Dendritic cell treated with granulocyte-macrophage colony-stimulating factor and Interleukin-4, amounts not matched to agents 40 ng/mL and 50 ng/mL, for 4 days (primary cell): ENCODE measurements at regions not wholly inside any gene's neighbourhood (a gene's known extent, or its start where the extent isn't known, plus 50 kb on each side); places are given as distances from the start of the nearest gene placed in this dataset.

Source experiments
- H3K27ac Mint-ChIP-seq: one replicate; pipeline ENCODE4 v1.8.0; 2022; ENCODE audit warnings: mild to moderate bottlenecking, mixed read lengths
- H3K27me3 Mint-ChIP-seq: one replicate; pipeline ENCODE4 v1.8.0; 2022; ENCODE audit warnings: mild to moderate bottlenecking, mixed read lengths
- H3K36me3 Mint-ChIP-seq: one replicate; pipeline ENCODE4 v1.8.0; 2022; ENCODE audit warnings: low read depth, mixed read lengths
- H3K4me1 Mint-ChIP-seq: one replicate; pipeline ENCODE4 v1.8.0; 2022; ENCODE audit warnings: low read depth, mixed read lengths
- H3K4me3 Mint-ChIP-seq: one replicate; pipeline ENCODE4 v1.8.0; 2022; ENCODE audit warnings: mild to moderate bottlenecking, moderate library complexity, mixed read lengths
- H3K9me3 Mint-ChIP-seq: one replicate; pipeline ENCODE4 v1.8.0; 2022; ENCODE audit warnings: mixed read lengths
- intact Hi-C: fragments of 100-400 bp; cut with micrococcal nuclease; formaldehyde crosslinking; loops from one replicate; pipeline ENCODE4 v1.15.0; 2022

- Mint-ChIP-seq H3K4me3 (no peak overlapping the region), H3K27ac (no peak overlapping the region), H3K4me1 (no peaks in the 10 kb centered on the region), H3K9me3 (peaks cover 9% of the 10 kb centered on the region), H3K27me3 (no peaks in the 10 kb centered on the region), H3K36me3 (no peaks in the 10 kb centered on the region)
- intact Hi-C loops: no loop called here
Measured at GRCh38 chr12:90652280-90652679, 302.7 kb downstream of the CCER1 start.

DNA sequence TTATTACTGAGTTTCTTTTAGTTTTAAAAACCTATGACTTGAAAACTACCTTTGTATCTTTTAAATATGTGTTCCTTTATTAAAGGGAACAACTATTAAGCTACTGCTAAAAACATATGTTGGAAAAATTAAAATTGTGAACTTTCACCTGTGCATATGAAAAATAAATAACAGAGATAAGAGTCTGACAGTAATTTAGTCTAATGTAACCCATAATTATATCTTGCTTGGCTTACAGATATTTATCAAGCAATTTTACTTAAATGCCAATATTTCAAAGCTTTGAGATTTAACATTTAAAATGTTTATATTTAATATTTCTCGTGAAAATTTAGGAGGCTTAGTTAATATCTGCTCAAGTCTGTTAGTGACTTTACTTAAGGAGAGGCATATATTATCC is 309.8 kb downstream of the CCER1 start:
- H3K9me3 Mint-ChIP-seq: peaks cover 31% of the 10 kb centered on the region
- intact Hi-C loops: no loop called here
- no peak overlapping the region for H3K27ac Mint-ChIP-seq
- H3K4me3 Mint-ChIP-seq: no peak overlapping the region
- H3K36me3 Mint-ChIP-seq: no peaks in the 10 kb centered on the region
- H3K27me3 Mint-ChIP-seq: no peaks in the 10 kb centered on the region
- H3K4me1 Mint-ChIP-seq: no peaks in the 10 kb centered on the region

GRCh38 chr12:90631591-90632212 is 323.3 kb downstream of the CCER1 start:
- Mint-ChIP-seq H3K36me3 (no peaks in the 10 kb centered on the region), H3K4me1 (no peaks in the 10 kb centered on the region), H3K27me3 (no peaks in the 10 kb centered on the region), H3K9me3 (peaks cover 29% of the 10 kb centered on the region), H3K4me3 (no peak overlapping the region), H3K27ac (no peak overlapping the region)
- intact Hi-C loops: no loop called here

DNA sequence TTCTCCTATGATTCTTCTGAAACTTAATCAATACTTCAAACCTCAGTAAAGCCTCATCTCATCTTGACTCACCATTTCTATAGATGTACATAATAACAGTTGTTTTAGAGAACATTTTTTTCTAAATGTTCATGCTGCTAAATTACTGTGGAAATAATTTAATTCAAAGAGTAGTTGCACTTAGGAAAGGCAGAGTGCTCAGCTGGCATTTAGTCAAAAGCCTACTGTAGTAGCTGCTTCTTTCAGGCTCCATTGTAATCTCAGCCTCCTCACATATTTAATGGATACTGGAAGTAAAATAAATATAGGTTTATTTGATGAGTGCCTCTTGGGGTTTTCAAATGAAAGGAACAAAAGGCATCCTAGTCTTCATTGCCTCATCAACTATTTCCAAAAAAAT is 325.0 kb downstream of the CCER1 start:
- Mint-ChIP-seq H3K4me3 (no peak overlapping the region), H3K27me3 (no peaks in the 10 kb centered on the region)

DNA sequence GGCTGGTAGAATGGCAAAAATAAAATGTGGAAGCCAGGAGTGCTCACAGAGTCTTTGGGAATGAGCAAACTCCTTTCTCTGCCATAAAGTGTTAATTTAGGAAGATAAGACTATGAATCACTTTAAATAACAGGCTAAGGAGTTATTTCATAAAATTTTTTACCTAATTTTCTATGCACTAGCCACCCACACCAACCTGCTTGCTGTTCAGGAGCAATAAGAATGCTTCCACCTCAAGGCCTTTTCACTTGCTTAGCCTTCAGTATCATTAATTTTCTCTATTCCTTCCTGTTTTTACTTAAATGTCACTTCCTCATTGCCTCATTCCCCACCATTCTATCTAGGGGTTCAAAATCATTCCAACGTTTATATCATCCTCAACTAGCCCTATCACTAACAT is 326.8 kb downstream of the CCER1 start:
- Mint-ChIP-seq H3K27ac (no peak overlapping the region), H3K36me3 (no peaks in the 10 kb centered on the region), H3K4me3 (no peak overlapping the region), H3K27me3 (no peaks in the 10 kb centered on the region), H3K9me3 (peaks cover 12% of the 10 kb centered on the region), H3K4me1 (no peaks in the 10 kb centered on the region)
- intact Hi-C loops: no loop called here

More for the DNA sequence above, 325.0 kb downstream of the CCER1 start:
- H3K27ac Mint-ChIP-seq: no peak overlapping the region
- peaks cover 20% of the 10 kb centered on the region for H3K9me3 Mint-ChIP-seq
- H3K4me1 Mint-ChIP-seq: no peaks in the 10 kb centered on the region
- no peaks in the 10 kb centered on the region for H3K36me3 Mint-ChIP-seq
- intact Hi-C loops: no loop called here

GRCh38 chr12:90627180-90627896 is 327.6 kb downstream of the CCER1 start:
- no peak overlapping the region for H3K4me3 Mint-ChIP-seq
- H3K36me3 Mint-ChIP-seq: no peaks in the 10 kb centered on the region
- peaks cover 12% of the 10 kb centered on the region for H3K9me3 Mint-ChIP-seq
- no peaks in the 10 kb centered on the region for H3K4me1 Mint-ChIP-seq
- intact Hi-C loops: no loop called here
- no peak overlapping the region for H3K27ac Mint-ChIP-seq
- H3K27me3 Mint-ChIP-seq: no peaks in the 10 kb centered on the region

- H3K36me3 Mint-ChIP-seq: no peaks in the 10 kb centered on the region
- H3K27ac Mint-ChIP-seq: no peak overlapping the region
- intact Hi-C loops: no loop called here
- H3K4me3 Mint-ChIP-seq: no peak overlapping the region
- peaks cover 9% of the 10 kb centered on the region for H3K9me3 Mint-ChIP-seq
- H3K4me1 Mint-ChIP-seq: no peaks in the 10 kb centered on the region
- no peaks in the 10 kb centered on the region for H3K27me3 Mint-ChIP-seq
Measured at GRCh38 chr12:90622431-90622830, 332.5 kb downstream of the CCER1 start.

- Mint-ChIP-seq H3K4me3 (no peak overlapping the region), H3K9me3 (peaks cover 4% of the 10 kb centered on the region), H3K4me1 (no peaks in the 10 kb centered on the region), H3K27ac (no peak overlapping the region), H3K36me3 (no peaks in the 10 kb centered on the region), H3K27me3 (no peaks in the 10 kb centered on the region)
- intact Hi-C loops: no loop called here
Measured at GRCh38 chr12:90621927-90622326, 333.0 kb downstream of the CCER1 start.

- Mint-ChIP-seq H3K4me3 (no peak overlapping the region), H3K27ac (no peak overlapping the region), H3K4me1 (no peaks in the 10 kb centered on the region), H3K27me3 (no peaks in the 10 kb centered on the region), H3K9me3 (no peaks in the 10 kb centered on the region), H3K36me3 (no peaks in the 10 kb centered on the region)
- intact Hi-C loops: no loop called here
Measured at GRCh38 chr12:90619943-90620342, 335.0 kb downstream of the CCER1 start.

DNA sequence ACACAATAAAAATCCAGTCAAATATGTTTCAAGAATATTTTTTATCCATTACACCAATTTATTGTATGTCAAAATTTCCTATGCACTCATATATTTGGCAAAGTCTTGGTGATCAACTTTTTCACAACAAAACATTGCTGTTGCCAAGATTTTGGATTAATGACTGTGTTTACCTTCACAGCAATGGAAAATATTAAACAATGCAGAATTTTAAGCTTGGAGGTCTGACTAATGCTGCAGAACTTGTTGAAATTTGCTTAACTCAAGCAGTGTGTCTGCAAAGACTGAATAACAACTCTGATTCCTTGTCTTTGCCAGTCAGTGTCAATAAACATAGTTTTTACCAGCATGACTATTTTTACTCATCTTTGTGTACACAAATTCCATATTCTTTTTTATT is 336.4 kb downstream of the CCER1 start:
- no peak overlapping the region for H3K27ac Mint-ChIP-seq
- H3K9me3 Mint-ChIP-seq: no peaks in the 10 kb centered on the region
- no peaks in the 10 kb centered on the region for H3K4me1 Mint-ChIP-seq
- H3K27me3 Mint-ChIP-seq: no peaks in the 10 kb centered on the region
- no peaks in the 10 kb centered on the region for H3K36me3 Mint-ChIP-seq
- H3K4me3 Mint-ChIP-seq: no peak overlapping the region
- intact Hi-C loops: no loop called here

DNA sequence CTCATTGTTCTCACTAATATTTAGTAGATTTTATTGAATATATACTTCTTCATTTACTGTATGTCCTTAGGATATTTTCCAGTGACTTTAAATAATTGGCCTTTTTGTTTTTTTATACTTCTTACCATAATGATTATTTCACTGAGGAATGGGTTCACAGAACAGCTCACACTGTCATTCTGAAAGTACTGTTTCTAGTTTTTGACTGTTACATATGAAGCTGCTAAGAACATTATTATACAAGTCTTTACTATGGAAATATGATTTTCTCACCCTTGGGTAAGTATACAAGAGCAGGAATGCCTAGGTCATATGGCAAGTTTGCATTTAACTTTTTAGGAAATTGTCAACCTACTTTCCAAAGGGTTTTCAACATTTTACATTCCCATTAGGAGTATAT is 343.1 kb downstream of the CCER1 start:
- intact Hi-C loops: no loop called here
- Mint-ChIP-seq H3K4me1 (no peaks in the 10 kb centered on the region), H3K4me3 (no peak overlapping the region), H3K27me3 (no peaks in the 10 kb centered on the region), H3K9me3 (no peaks in the 10 kb centered on the region), H3K27ac (no peak overlapping the region), H3K36me3 (no peaks in the 10 kb centered on the region)

- Mint-ChIP-seq H3K27ac (no peak overlapping the region), H3K27me3 (no peaks in the 10 kb centered on the region), H3K4me3 (no peak overlapping the region), H3K36me3 (no peaks in the 10 kb centered on the region), H3K4me1 (no peaks in the 10 kb centered on the region), H3K9me3 (no peaks in the 10 kb centered on the region)
- intact Hi-C loops: no loop called here
Measured at GRCh38 chr12:90611048-90611447, 343.9 kb downstream of the CCER1 start.

- H3K4me3 Mint-ChIP-seq: no peak overlapping the region
- H3K9me3 Mint-ChIP-seq: no peaks in the 10 kb centered on the region
- no peaks in the 10 kb centered on the region for H3K36me3 Mint-ChIP-seq
- H3K27me3 Mint-ChIP-seq: no peaks in the 10 kb centered on the region
- no peaks in the 10 kb centered on the region for H3K4me1 Mint-ChIP-seq
- no peak overlapping the region for H3K27ac Mint-ChIP-seq
- intact Hi-C loops: no loop called here
Measured at GRCh38 chr12:90593596-90594295, 361.2 kb downstream of the CCER1 start.

- H3K4me3 Mint-ChIP-seq: no peak overlapping the region
- no peaks in the 10 kb centered on the region for H3K36me3 Mint-ChIP-seq
- H3K4me1 Mint-ChIP-seq: no peaks in the 10 kb centered on the region
- no peak overlapping the region for H3K27ac Mint-ChIP-seq
- intact Hi-C loops: no loop called here
- peaks cover 7% of the 10 kb centered on the region for H3K9me3 Mint-ChIP-seq
- no peaks in the 10 kb centered on the region for H3K27me3 Mint-ChIP-seq
Measured at GRCh38 chr12:90589956-90590355, 365.0 kb downstream of the CCER1 start.
